ENCODE measurements at regions not wholly inside any gene's neighbourhood (a gene's known extent, or its start where the extent isn't known, plus 50 kb on each side); places are given as distances from the start of the nearest gene placed in this dataset.

- TF ChIP-seq EZH2phosphoT487 (IDR thresholded peaks at IDR 0.05; ENCODE audit: borderline replicate concordance, low read depth) (no peak), CTCF (IDR thresholded peaks at IDR 0.05) (no peak), GABPA (IDR thresholded peaks at IDR 0.05; ENCODE audit: low read depth) (no peak), TCF12 (IDR thresholded peaks at IDR 0.05) (no peak), RFX5 (IDR thresholded peaks at IDR 0.05; ENCODE audit: low read length) (no peak), REST (IDR thresholded peaks at IDR 0.05; ENCODE audit: low read depth, low read length) (no peak), MXI1 (IDR thresholded peaks at IDR 0.05; ENCODE audit: low read depth, low read length) (no peak), ELF1 (IDR thresholded peaks at IDR 0.05) (no peak), YY1 (IDR thresholded peaks at IDR 0.05; ENCODE audit: low read depth) (no peak)
- TF ChIP-seq, protein P1, sequence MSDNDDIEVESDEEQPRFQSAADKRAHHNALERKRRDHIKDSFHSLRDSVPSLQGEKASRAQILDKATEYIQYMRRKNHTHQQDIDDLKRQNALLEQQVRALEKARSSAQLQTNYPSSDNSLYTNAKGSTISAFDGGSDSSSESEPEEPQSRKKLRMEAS (IDR thresholded peaks at IDR 0.05; ENCODE audit: low read depth), result no peak
- TF ChIP-seq, protein P2, sequence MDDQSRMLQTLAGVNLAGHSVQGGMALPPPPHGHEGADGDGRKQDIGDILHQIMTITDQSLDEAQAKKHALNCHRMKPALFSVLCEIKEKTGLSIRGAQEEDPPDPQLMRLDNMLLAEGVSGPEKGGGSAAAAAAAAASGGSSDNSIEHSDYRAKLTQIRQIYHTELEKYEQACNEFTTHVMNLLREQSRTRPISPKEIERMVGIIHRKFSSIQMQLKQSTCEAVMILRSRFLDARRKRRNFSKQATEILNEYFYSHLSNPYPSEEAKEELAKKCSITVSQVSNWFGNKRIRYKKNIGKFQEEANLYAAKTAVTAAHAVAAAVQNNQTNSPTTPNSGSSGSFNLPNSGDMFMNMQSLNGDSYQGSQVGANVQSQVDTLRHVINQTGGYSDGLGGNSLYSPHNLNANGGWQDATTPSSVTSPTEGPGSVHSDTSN (IDR thresholded peaks at IDR 0.05), result no peak
Measured at GRCh38 chr18:59085126-59085794, 54.4 kb upstream of the SEC11C start.

Data from SK-N-SH (cell line).